Left lung (tissue), 4 donors: ENCODE measurements at regions not wholly inside any gene's neighbourhood (a gene's known extent, or its start where the extent isn't known, plus 50 kb on each side); places are given as distances from the start of the nearest gene placed in this dataset.

Experiments
- ATAC-seq: fragments of 200-7000 bp; cut with Tn5 transposase; one replicate; pipeline ENCODE4 v1.9.1; 2020; ENCODE audit warnings: moderate library complexity
- DNase-seq, 4 donors: peaks; one replicate each; pipeline ENCODE4 v3.0.0-alpha.2; 2013 to 2020
- H3K27ac ChIP-seq, 2 donors: fragments of 200-600 bp; sonication (generic) in 1 of 2; one replicate each; pipeline versions ENCODE4 v1.5.0 to v1.8.0; 2020 to 2021
- H3K27me3 ChIP-seq, 2 donors: fragments of 200-600 bp; sonication (generic) in 1 of 2; one replicate each; pipeline versions ENCODE4 v1.5.0 to v1.8.0; 2020 to 2021
- H3K36me3 ChIP-seq, 2 donors: fragments of 200-600 bp; sonication (generic) in 1 of 2; one replicate each; pipeline versions ENCODE4 v1.5.0 to v1.8.0; 2020 to 2021
- H3K4me1 ChIP-seq, 2 donors: fragments of 200-600 bp; one replicate each; pipeline ENCODE4 v1.8.0; 2021
- H3K4me3 ChIP-seq, 2 donors: fragments of 200-600 bp; sonication (generic) in 1 of 2; one replicate each; pipeline versions ENCODE4 v1.5.0 to v1.8.0; 2020 to 2021; ENCODE audit warnings: mild to moderate bottlenecking in 1 of 2
- H3K9me3 ChIP-seq, 2 donors: fragments of 200-600 bp; sonication (generic) in 1 of 2; one replicate each; pipeline versions ENCODE4 v1.5.0 to v1.8.0; 2020 to 2021
- intact Hi-C, 2 donors: fragments of 100-400 bp; cut with DNase I; formaldehyde crosslinking; loops; one replicate each; pipeline versions ENCODE4 v1.11.2 to v1.14.2; 2022
- TF ChIP-seq, protein P1 (sequence below), 2 donors: fragments of 200-600 bp; sonication (generic) in 1 of 2; IDR thresholded peaks; one replicate each; pipeline versions ENCODE4 v1.5.0 to v1.8.0; 2021; ENCODE audit warnings: antibody characterized with exemption in 2 of 2
- donor health status: DM: no; HTN: yes; CAD: no.
- donor health status: DM: no; HTN: no; CAD: no.

DNA sequence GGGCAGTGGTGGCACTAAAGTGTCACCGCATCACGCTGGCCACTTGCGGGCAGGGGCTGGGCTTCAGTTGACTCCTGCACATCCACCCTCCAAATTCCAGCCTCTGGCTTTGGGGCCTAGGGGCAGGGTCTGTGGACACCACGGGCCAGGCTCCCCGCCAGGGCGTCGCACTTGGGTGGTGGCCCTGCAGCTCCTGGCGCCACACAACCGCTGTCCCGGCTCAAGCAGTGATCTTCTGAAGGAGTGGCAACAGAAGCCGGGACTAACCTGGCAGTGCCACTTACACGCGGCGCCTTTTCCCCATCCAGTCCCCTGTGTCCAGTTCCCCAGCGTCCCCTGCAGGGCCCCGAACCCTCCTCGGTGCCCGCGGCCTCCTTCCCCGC lies 134.3 kb upstream of the ZNF92 start:
- H3K4me1 ChIP-seq: no peaks in the 10 kb centered on the region
- no peaks in the 10 kb centered on the region for H3K36me3 ChIP-seq
- peak overlapping the region; percentile 40 to 43 for H3K4me3 ChIP-seq
- peaks cover 0 to 1% of the 10 kb centered on the region in 2 donors for H3K9me3 ChIP-seq
- ATAC-seq (peak; percentile 19), DNase-seq (no peak)
- H3K27me3 ChIP-seq: peaks cover 0 to 64% of the 10 kb centered on the region in 2 donors
- TF ChIP-seq, protein P1, sequence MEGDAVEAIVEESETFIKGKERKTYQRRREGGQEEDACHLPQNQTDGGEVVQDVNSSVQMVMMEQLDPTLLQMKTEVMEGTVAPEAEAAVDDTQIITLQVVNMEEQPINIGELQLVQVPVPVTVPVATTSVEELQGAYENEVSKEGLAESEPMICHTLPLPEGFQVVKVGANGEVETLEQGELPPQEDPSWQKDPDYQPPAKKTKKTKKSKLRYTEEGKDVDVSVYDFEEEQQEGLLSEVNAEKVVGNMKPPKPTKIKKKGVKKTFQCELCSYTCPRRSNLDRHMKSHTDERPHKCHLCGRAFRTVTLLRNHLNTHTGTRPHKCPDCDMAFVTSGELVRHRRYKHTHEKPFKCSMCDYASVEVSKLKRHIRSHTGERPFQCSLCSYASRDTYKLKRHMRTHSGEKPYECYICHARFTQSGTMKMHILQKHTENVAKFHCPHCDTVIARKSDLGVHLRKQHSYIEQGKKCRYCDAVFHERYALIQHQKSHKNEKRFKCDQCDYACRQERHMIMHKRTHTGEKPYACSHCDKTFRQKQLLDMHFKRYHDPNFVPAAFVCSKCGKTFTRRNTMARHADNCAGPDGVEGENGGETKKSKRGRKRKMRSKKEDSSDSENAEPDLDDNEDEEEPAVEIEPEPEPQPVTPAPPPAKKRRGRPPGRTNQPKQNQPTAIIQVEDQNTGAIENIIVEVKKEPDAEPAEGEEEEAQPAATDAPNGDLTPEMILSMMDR (IDR thresholded peaks at IDR 0.05): no peak
- intact Hi-C loops: no loop called here
- no peak overlapping the region for H3K27ac ChIP-seq

DNA sequence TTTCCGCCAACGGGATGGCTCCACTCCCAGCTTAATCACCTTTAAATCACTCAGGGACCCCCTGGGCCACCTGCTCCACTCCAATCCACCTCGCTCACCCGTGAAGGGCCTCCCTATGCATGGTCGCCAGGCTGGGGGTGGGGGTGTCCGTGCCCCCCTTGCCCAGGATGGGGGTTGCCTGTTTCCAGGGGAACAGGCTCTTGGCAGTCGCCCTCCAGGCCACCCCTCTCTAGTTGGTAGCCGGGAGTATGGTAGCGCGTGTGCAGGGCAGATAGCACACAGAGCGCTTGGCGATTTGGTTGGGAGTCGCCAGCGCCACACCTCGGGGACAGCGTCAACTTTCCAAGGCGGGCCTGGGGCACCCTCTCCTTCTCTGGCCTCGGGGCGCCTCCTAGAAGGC lies 134.9 kb upstream of the ZNF92 start:
- H3K27me3 ChIP-seq: peaks cover 0 to 59% of the 10 kb centered on the region in 2 donors
- TF ChIP-seq, protein P1 (IDR thresholded peaks at IDR 0.05): no peak
- H3K27ac ChIP-seq: no peak overlapping the region
- peaks cover 0 to 1% of the 10 kb centered on the region in 2 donors for H3K9me3 ChIP-seq
- H3K4me1 ChIP-seq: no peaks in the 10 kb centered on the region
- no peaks in the 10 kb centered on the region for H3K36me3 ChIP-seq
- intact Hi-C loops: no loop called here
- no peak overlapping the region for H3K4me3 ChIP-seq
- no peak for ATAC-seq
- DNase-seq: peak in 1 of 4 donors; percentile 46

- no peaks in the 10 kb centered on the region for H3K36me3 ChIP-seq
- H3K27ac ChIP-seq: no peak overlapping the region
- peaks cover 0 to 36% of the 10 kb centered on the region in 2 donors for H3K27me3 ChIP-seq
- TF ChIP-seq, protein P1 (IDR thresholded peaks at IDR 0.05): no peak
- ATAC-seq: no peak
- intact Hi-C loops: no loop called here
- H3K4me1 ChIP-seq: no peaks in the 10 kb centered on the region
- no peak overlapping the region for H3K4me3 ChIP-seq
- peaks cover 0 to 1% of the 10 kb centered on the region in 2 donors for H3K9me3 ChIP-seq
- peak in 1 of 4 donors; percentile 28 for DNase-seq
Measured at GRCh38 chr7:65235586-65235985, 138.1 kb upstream of the ZNF92 start.

GRCh38 chr7:65233409-65234034 lies 140.1 kb upstream of the ZNF92 start:
- Histone ChIP-seq H3K27me3 (peaks cover 0 to 15% of the 10 kb centered on the region in 2 donors), H3K36me3 (no peaks in the 10 kb centered on the region), H3K4me3 (no peak overlapping the region), H3K4me1 (no peaks in the 10 kb centered on the region), H3K27ac (no peak overlapping the region), H3K9me3 (peaks cover 0 to 1% of the 10 kb centered on the region in 2 donors)
- TF ChIP-seq, protein P1 (IDR thresholded peaks at IDR 0.05): no peak
- DNase-seq (no peak), ATAC-seq (no peak)
- intact Hi-C loops: no loop called here

- Histone ChIP-seq H3K27me3 (no peaks in the 10 kb centered on the region), H3K4me1 (no peaks in the 10 kb centered on the region), H3K4me3 (no peak overlapping the region), H3K36me3 (no peaks in the 10 kb centered on the region), H3K27ac (no peak overlapping the region), H3K9me3 (no peaks in the 10 kb centered on the region)
- DNase-seq (no peak), ATAC-seq (no peak)
- intact Hi-C loops: no loop called here
- TF ChIP-seq, protein P1 (IDR thresholded peaks at IDR 0.05): no peak
Measured at GRCh38 chr7:65230231-65230630, 143.4 kb upstream of the ZNF92 start.
